Keratinocyte (primary cell): ENCODE measurements at regions not wholly inside any gene's neighbourhood (a gene's known extent, or its start where the extent isn't known, plus 50 kb on each side); places are given as distances from the start of the nearest gene placed in this dataset.

Source experiments
- DNase-seq: peaks from one replicate; pipeline ENCODE4 v3.0.0-alpha.2; 2011; ENCODE audit warnings: low read depth, missing footprints, low spot score
- FAIRE-seq: peaks from 2 replicates; lab custom pipeline; 2011; peaks lifted over from hg19 to GRCh38; lab: Jason Lieb, UNC
- H2AFZ ChIP-seq: 2 replicates; pipeline ENCODE4 v1.6.0; 2012; ENCODE audit warnings: low read length, control low read depth, inconsistent platforms; ENCODE audit not compliant: control insufficient read depth
- H3K27ac ChIP-seq: 2 replicates; pipeline ENCODE4 v1.5.1; 2011; ENCODE audit warnings: low read length; ENCODE audit not compliant: control insufficient read depth, insufficient read depth
- H3K27me3 ChIP-seq: 3 replicates; pipeline ENCODE4 v1.6.0; 2011; ENCODE audit warnings: low read length; ENCODE audit not compliant: control insufficient read depth, insufficient read depth; ENCODE audit errors: extremely low read depth
- H3K36me3 ChIP-seq, 2 experiments: 2 replicates in 1 of 2; 3 replicates in 1 of 2; pipeline ENCODE4 v1.5.1; 2011; ENCODE audit warnings: low read length in 2 of 2, mild to moderate bottlenecking in 1 of 2; ENCODE audit not compliant: control insufficient read depth in 2 of 2, insufficient read depth in 2 of 2; ENCODE audit errors: extremely low read depth in 1 of 2
- H3K4me1 ChIP-seq: 3 replicates; pipeline ENCODE4 v1.5.1; 2011; ENCODE audit warnings: low read length; ENCODE audit not compliant: control insufficient read depth, insufficient read depth; ENCODE audit errors: extremely low read depth
- H3K4me2 ChIP-seq: 3 replicates; pipeline ENCODE4 v1.6.0; 2011; ENCODE audit warnings: low read depth, low read length; ENCODE audit not compliant: control insufficient read depth, insufficient read depth; ENCODE audit errors: extremely low read depth
- H3K4me3 ChIP-seq, 3 experiments: fragments of 200-600 bp in 1 of 3; sonication (generic) in 1 of 3; 2 replicates in 2 of 3; 3 replicates in 1 of 3; pipeline ENCODE4 v1.5.1; 2011 to 2016; ENCODE audit warnings: low read length in 3 of 3, mild to moderate bottlenecking in 3 of 3, control low read depth in 2 of 3, inconsistent platforms in 1 of 3, low read depth in 1 of 3, mixed read lengths in 1 of 3, mixed run types in 1 of 3, moderate library complexity in 1 of 3; ENCODE audit not compliant: control insufficient read depth in 2 of 3, insufficient read depth in 2 of 3; ENCODE audit errors: extremely low read depth in 1 of 3
- H3K79me2 ChIP-seq: 2 replicates; pipeline ENCODE4 v1.6.0; 2012; ENCODE audit warnings: low read length; ENCODE audit not compliant: control insufficient read depth, insufficient read depth
- H3K9ac ChIP-seq: 3 replicates; pipeline ENCODE4 v1.6.0; 2011; ENCODE audit warnings: low read length; ENCODE audit not compliant: control insufficient read depth, insufficient read depth; ENCODE audit errors: extremely low read depth
- H3K9me1 ChIP-seq: 3 replicates; pipeline ENCODE4 v1.6.0; 2011; ENCODE audit warnings: low read length; ENCODE audit not compliant: control insufficient read depth, insufficient read depth; ENCODE audit errors: extremely low read depth
- H3K9me3 ChIP-seq: 2 replicates; pipeline ENCODE4 v1.5.1; 2012; ENCODE audit warnings: low read depth, low read length; ENCODE audit not compliant: control insufficient read depth
- H4K20me1 ChIP-seq: 3 replicates; pipeline ENCODE4 v1.6.0; 2011; ENCODE audit warnings: low read length; ENCODE audit not compliant: control insufficient read depth, insufficient read depth; ENCODE audit errors: extremely low read depth
- CTCF ChIP-seq, 3 experiments: IDR thresholded peaks in 1 of 3; conservative IDR thresholded peaks in 1 of 3; optimal IDR thresholded peaks in 1 of 3; 2 replicates in 2 of 3; 3 replicates in 1 of 3; pipeline versions ENCODE3 to v1.5.1; 2011; ENCODE audit warnings: low read length in 3 of 3, mild to moderate bottlenecking in 3 of 3, moderate library complexity in 2 of 3, control low read depth in 1 of 3, inconsistent platforms in 1 of 3; ENCODE audit not compliant: insufficient read depth in 2 of 3; ENCODE audit errors: extremely low read depth in 1 of 3
- EZH2 ChIP-seq: IDR thresholded peaks from one replicate; pipeline ENCODE4 v1.6.1; 2012; ENCODE audit warnings: inconsistent platforms, mild to moderate bottlenecking, low read length, moderate library complexity
- dilution Hi-C: fragments of 300-500 bp; cut with MboI; formaldehyde crosslinking; loops from one replicate; pipeline ENCODE4 v1.7.0; 2020; ENCODE audit warnings: low sequenced_read_pairs; ENCODE audit not compliant: extremely low pct_ligation_motif_present

DNA sequence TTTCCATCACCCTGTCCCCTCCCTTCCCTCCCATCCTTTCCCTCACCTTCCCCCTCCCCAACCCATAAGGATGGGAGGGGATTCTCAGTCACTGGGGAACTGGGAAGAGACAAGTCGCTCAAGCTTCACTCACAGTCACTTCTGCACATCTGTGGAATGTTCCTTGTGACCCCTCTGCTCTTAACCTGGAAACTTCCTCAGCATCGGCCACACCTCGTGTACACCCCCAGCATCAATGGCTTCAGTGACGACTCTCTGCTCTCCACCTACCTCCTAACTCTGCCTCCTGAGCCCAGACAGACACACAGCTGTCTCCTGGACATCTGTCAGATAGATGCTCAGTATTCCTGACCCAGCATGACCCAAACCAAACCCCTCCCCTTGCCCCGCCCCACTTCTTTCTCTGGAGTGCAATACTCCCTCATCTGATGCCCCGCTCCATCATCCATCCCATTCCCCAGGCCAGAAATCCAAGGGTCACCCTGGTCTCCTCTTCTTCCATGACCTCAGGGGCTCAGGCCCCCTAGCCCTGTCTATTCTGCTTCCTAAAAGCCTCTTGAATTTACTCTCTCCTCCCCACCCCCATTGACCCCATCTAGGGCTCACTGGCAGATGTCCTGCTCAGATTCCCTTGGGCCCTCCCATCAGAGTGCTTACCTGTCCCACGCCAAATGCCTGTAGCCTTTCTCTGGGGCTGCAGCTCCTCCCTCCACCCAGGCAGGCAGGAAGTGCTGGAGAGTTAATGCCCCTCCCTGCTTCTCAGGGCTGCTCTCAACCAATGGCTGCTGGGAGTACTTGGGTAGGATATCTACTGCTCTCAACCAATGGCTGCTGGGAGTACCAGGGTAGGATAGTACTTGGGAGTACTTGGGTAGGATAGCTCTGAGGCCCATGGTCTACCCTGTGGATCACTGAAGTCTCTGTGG lies 83.1 kb upstream of the CSF3R start:
- H3K27ac ChIP-seq: no peak overlapping the region
- no peak for TF ChIP-seq CTCF (optimal IDR thresholded peaks at IDR 0.05 in 1 of 3, IDR thresholded peaks at IDR 0.05 in 1 of 3, conservative IDR thresholded peaks at IDR 0.05 in 1 of 3; ENCODE audit: extremely low read depth in 1 of 3, insufficient read depth in 2 of 3, low read length in 3 of 3)
- no peak for TF ChIP-seq EZH2
- dilution Hi-C loops: no loop called here
- H3K4me1 ChIP-seq: no peaks in the 10 kb centered on the region
- H3K79me2 ChIP-seq: no peaks in the 10 kb centered on the region
- H4K20me1 ChIP-seq: no peaks in the 10 kb centered on the region
- no peak overlapping the region for H3K4me3 ChIP-seq
- no peaks in the 10 kb centered on the region for H3K27me3 ChIP-seq
- H3K4me2 ChIP-seq: no peak overlapping the region
- FAIRE-seq: no peak
- H3K36me3 ChIP-seq: no peaks in the 10 kb centered on the region
- H3K9ac ChIP-seq: no peak overlapping the region
- no peaks in the 10 kb centered on the region for H3K9me1 ChIP-seq
- no peak overlapping the region for H2AFZ ChIP-seq
- H3K9me3 ChIP-seq: no peaks in the 10 kb centered on the region
- no peak for DNase-seq

DNA sequence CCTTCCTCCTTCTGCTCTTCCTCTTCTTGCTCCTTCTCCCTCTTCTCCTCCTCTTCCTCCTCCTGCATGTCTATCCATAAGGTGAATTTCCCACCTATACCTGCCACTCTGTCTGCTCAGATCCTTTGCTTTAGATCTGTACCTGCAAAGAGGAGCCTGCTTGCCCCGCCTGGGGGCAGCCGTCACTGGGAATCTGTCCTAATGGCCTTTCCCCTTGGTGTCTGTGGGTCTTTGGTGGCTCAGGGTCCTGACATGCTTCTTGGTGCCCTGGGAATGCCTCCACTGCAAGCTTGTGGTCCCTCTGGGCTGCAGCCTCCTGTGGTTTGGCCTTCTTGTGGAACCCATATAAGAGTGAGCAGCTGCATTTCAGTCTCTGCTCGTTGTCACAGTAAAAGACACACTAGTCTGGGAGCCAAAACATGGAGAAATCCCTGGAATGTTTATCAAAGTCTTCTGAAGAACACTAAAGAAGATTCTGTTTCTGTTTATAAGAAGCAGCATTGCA lies 79.5 kb upstream of the CSF3R start:
- Histone ChIP-seq H3K4me2 (no peak overlapping the region), H3K4me3 (no peak overlapping the region), H3K9ac (no peak overlapping the region), H4K20me1 (no peaks in the 10 kb centered on the region), H3K36me3 (no peaks in the 10 kb centered on the region), H3K27ac (no peak overlapping the region), H3K9me1 (no peaks in the 10 kb centered on the region), H2AFZ (no peak overlapping the region), H3K4me1 (no peaks in the 10 kb centered on the region), H3K27me3 (no peaks in the 10 kb centered on the region), H3K79me2 (no peaks in the 10 kb centered on the region), H3K9me3 (no peaks in the 10 kb centered on the region)
- FAIRE-seq: no peak
- DNase-seq: no peak
- TF ChIP-seq EZH2: no peak
- no peak for TF ChIP-seq CTCF (optimal IDR thresholded peaks at IDR 0.05 in 1 of 3, IDR thresholded peaks at IDR 0.05 in 1 of 3, conservative IDR thresholded peaks at IDR 0.05 in 1 of 3; ENCODE audit: extremely low read depth in 1 of 3, insufficient read depth in 2 of 3, low read length in 3 of 3)
- dilution Hi-C loops: no loop called here
